AG09319 (cell line): ENCODE measurements at regions not wholly inside any gene's neighbourhood (a gene's known extent, or its start where the extent isn't known, plus 50 kb on each side); places are given as distances from the start of the nearest gene placed in this dataset.

Experiments used
- DNase-seq: peaks from one replicate; pipeline ENCODE4 v3.0.0-alpha.2; 2010; ENCODE audit warnings: low read depth; ENCODE audit errors: extremely low read depth
- CTCF ChIP-seq: IDR thresholded peaks from 2 replicates; pipeline ENCODE4 v1.5.1; 2011; ENCODE audit warnings: low read depth, mild to moderate bottlenecking, inconsistent platforms, low read length, moderate library complexity

- no peak for TF ChIP-seq CTCF
- no peak for DNase-seq
These were observed 127.7 kb upstream of the IQSEC1 start for GRCh38 chr3:13200946-13201345.

- no peak for TF ChIP-seq CTCF
- DNase-seq = no peak
These were observed 127.2 kb upstream of the IQSEC1 start for GRCh38 chr3:13200465-13200864.

GRCh38 chr3:13199899-13200451, 126.7 kb upstream of the IQSEC1 start:
- TF ChIP-seq CTCF = no peak
- DNase-seq = no peak

GRCh38 chr3:13199006-13199776, 126.0 kb upstream of the IQSEC1 start:
- DNase-seq = no peak

GRCh38 chr3:13198264-13198879, 125.1 kb upstream of the IQSEC1 start:
- TF ChIP-seq CTCF = no peak
- no peak for DNase-seq

More at GRCh38 chr3:13199006-13199776, 126.0 kb upstream of the IQSEC1 start:
- no peak for TF ChIP-seq CTCF

- TF ChIP-seq CTCF = no peak
- DNase-seq = no peak
These were observed 124.6 kb upstream of the IQSEC1 start for GRCh38 chr3:13197795-13198194.

- no peak for DNase-seq
- no peak for TF ChIP-seq CTCF
These were observed 124.1 kb upstream of the IQSEC1 start for GRCh38 chr3:13197281-13197680.
